ENCODE measurements at regions not wholly inside any gene's neighbourhood (a gene's known extent, or its start where the extent isn't known, plus 50 kb on each side); places are given as distances from the start of the nearest gene placed in this dataset.
A peak's percentile ranks its signal among the peaks of the same experiment; 100 is the strongest.

DNA sequence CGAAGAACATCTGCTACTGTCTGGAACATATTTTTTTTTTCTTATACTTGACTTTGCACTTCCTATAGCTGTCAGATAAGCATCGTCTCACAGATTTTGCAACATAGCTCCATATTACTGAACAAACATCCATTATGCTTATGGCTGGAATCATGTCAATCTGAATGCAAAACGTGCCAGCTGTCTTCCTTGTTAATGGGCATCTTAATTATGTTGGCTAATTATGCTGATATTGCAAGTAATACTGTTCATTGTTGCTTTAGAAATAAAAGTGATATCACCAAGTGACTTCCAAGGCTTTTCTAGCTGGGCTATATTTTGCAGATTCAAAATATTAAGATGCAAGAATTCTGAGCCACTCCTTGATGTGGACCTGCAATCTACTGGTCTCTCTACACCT lies 176.8 kb downstream of the ARL4C start:
- H3K27me3 Mint-ChIP-seq, result no peaks in the 10 kb centered on the region
- no peak for DNase-seq (ENCODE audit: low spot score, unreplicated experiment)
- no peak overlapping the region for H3K27ac Mint-ChIP-seq
- peaks cover 2% of the 10 kb centered on the region for H3K9me3 Mint-ChIP-seq (ENCODE audit: low read depth)
- no peak overlapping the region for H3K4me3 Mint-ChIP-seq (ENCODE audit: low read depth)
- H3K4me1 Mint-ChIP-seq (ENCODE audit: low read depth), result no peaks in the 10 kb centered on the region
- TF ChIP-seq, protein P1, sequence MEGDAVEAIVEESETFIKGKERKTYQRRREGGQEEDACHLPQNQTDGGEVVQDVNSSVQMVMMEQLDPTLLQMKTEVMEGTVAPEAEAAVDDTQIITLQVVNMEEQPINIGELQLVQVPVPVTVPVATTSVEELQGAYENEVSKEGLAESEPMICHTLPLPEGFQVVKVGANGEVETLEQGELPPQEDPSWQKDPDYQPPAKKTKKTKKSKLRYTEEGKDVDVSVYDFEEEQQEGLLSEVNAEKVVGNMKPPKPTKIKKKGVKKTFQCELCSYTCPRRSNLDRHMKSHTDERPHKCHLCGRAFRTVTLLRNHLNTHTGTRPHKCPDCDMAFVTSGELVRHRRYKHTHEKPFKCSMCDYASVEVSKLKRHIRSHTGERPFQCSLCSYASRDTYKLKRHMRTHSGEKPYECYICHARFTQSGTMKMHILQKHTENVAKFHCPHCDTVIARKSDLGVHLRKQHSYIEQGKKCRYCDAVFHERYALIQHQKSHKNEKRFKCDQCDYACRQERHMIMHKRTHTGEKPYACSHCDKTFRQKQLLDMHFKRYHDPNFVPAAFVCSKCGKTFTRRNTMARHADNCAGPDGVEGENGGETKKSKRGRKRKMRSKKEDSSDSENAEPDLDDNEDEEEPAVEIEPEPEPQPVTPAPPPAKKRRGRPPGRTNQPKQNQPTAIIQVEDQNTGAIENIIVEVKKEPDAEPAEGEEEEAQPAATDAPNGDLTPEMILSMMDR (IDR thresholded peaks at IDR 0.05; ENCODE audit: unreplicated experiment), result no peak
- H3K36me3 Mint-ChIP-seq (ENCODE audit: insufficient read depth), result no peaks in the 10 kb centered on the region

DNA sequence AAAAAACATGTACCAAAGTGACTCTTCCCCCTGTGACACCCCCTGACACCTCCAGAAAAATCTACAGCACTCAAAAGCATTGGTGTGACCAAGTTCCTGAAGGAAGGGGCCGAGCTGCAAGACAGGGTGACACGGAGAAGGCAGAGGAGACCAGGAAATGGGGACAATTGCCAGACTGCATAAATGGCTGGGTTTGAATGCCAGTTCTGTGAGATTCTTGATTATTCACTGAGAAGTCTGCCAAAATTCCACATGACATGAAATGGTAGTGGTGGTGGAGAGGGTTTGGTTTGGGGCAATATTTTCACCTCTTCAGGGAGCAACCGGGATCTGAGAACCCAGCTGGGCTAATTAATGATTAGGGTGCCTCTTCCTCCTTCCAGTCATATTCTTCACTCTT lies 178.5 kb downstream of the ARL4C start:
- no peaks in the 10 kb centered on the region for H3K36me3 Mint-ChIP-seq (ENCODE audit: insufficient read depth)
- TF ChIP-seq, protein P1 (IDR thresholded peaks at IDR 0.05; ENCODE audit: unreplicated experiment), result no peak
- no peaks in the 10 kb centered on the region for H3K4me1 Mint-ChIP-seq (ENCODE audit: low read depth)
- H3K27ac Mint-ChIP-seq, result no peak overlapping the region
- peaks cover 2% of the 10 kb centered on the region for H3K9me3 Mint-ChIP-seq (ENCODE audit: low read depth)
- H3K27me3 Mint-ChIP-seq, result no peaks in the 10 kb centered on the region
- DNase-seq (ENCODE audit: low spot score, unreplicated experiment), result no peak
- H3K4me3 Mint-ChIP-seq (ENCODE audit: low read depth), result no peak overlapping the region

DNA sequence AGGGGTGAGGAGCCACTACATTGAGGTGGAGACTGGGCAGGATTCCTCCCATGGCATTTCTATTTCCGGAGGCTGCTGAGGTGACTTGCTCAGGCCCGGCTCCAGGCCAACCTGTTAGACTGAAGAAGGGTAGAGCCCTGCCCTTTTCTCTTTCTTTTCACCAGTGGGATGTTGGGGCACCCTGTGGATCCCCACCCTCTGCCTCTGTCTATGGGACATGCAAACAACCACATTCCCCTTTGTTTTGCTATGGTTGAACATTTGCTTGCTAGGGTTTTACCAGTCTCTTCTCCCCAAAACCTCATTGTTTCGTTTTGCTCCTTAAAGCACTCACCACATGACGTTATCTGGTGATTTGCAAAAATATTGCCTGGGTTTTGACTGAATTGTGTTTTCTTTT lies 183.3 kb downstream of the ARL4C start:
- TF ChIP-seq, protein P1 (IDR thresholded peaks at IDR 0.05; ENCODE audit: unreplicated experiment), result no peak
- Mint-ChIP-seq H3K9me3 (ENCODE audit: low read depth) (peaks cover 2% of the 10 kb centered on the region), H3K4me1 (ENCODE audit: low read depth) (peaks cover 1% of the 10 kb centered on the region), H3K4me3 (ENCODE audit: low read depth) (no peak overlapping the region), H3K27ac (peak overlapping the region; percentile 36), H3K36me3 (ENCODE audit: insufficient read depth) (no peaks in the 10 kb centered on the region), H3K27me3 (no peaks in the 10 kb centered on the region)
- no peak for DNase-seq (ENCODE audit: low spot score, unreplicated experiment)

DNA sequence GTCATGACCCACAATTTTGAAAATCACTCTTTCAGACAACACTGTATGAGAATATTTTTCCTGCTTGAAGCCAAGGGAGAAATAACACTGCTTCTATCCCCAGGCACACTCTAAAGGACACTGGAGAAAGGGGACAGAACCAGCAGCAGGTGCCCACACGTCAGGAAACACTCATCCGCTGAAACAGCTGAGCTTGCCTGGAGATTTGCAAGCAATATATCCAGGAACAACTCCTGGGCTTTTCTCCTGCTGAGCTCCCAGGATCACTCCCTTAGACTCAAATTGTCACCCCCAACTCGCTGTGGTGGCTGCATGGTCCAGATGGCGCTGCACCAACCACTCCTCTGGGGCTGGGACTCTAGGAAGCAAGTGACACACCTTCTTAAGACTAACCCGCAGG lies 186.7 kb downstream of the ARL4C start:
- Mint-ChIP-seq H3K27me3 (no peaks in the 10 kb centered on the region), H3K9me3 (ENCODE audit: low read depth) (peaks cover 3% of the 10 kb centered on the region), H3K4me1 (ENCODE audit: low read depth) (peaks cover 2% of the 10 kb centered on the region), H3K36me3 (ENCODE audit: insufficient read depth) (no peaks in the 10 kb centered on the region), H3K27ac (no peak overlapping the region), H3K4me3 (ENCODE audit: low read depth) (no peak overlapping the region)
- TF ChIP-seq, protein P1 (IDR thresholded peaks at IDR 0.05; ENCODE audit: unreplicated experiment), result no peak
- no peak for DNase-seq (ENCODE audit: low spot score, unreplicated experiment)

DNA sequence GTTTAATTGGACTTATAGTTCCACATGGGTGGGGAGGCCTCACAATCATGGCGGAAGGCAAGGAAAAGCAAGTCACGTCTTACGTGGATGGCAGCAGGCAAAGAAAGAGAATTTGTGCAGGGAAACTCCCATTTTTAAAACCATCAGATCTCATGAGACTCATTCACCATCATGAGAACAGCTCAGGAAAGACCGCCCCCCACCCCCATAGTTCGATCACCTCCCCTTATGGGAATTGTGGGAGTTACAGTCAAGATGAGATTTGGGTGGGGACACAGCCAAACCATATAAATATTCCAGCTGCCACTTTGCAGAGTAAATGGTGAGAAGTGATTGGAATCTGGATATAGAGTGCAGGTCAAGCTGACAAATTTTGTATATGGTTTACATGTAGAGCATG lies 187.4 kb downstream of the ARL4C start:
- Mint-ChIP-seq H3K4me1 (ENCODE audit: low read depth) (peaks cover 8% of the 10 kb centered on the region), H3K27me3 (no peaks in the 10 kb centered on the region), H3K36me3 (ENCODE audit: insufficient read depth) (no peaks in the 10 kb centered on the region), H3K4me3 (ENCODE audit: low read depth) (no peak overlapping the region), H3K27ac (no peak overlapping the region), H3K9me3 (ENCODE audit: low read depth) (peaks cover 3% of the 10 kb centered on the region)
- DNase-seq (ENCODE audit: low spot score, unreplicated experiment), result no peak
- TF ChIP-seq, protein P1 (IDR thresholded peaks at IDR 0.05; ENCODE audit: unreplicated experiment), result no peak

All from progenitor cell of endocrine pancreas (in vitro differentiated cells).